ENCODE measurements at regions not wholly inside any gene's neighbourhood (a gene's known extent, or its start where the extent isn't known, plus 50 kb on each side); places are given as distances from the start of the nearest gene placed in this dataset.

GRCh38 chr3:151553888-151554287 is 93.0 kb upstream of the IGSF10 start:
- DNase-seq = no peak
- no peak for TF ChIP-seq CTCF (IDR thresholded peaks at IDR 0.05; ENCODE audit: low read depth, low read length)
- Histone ChIP-seq H3K9me3 (ENCODE audit: severe bottlenecking) (no peaks in the 10 kb centered on the region), H3K36me3 (no peaks in the 10 kb centered on the region), H3K27ac (no peak overlapping the region), H3K4me3 (ENCODE audit: low read depth, low read length) (no peak overlapping the region), H3K27me3 (ENCODE audit: insufficient read depth, low read depth, severe bottlenecking) (peaks cover 54% of the 10 kb centered on the region)

GRCh38 chr3:151552589-151552988 is 91.7 kb upstream of the IGSF10 start:
- no peak for TF ChIP-seq CTCF (IDR thresholded peaks at IDR 0.05; ENCODE audit: low read depth, low read length)
- no peaks in the 10 kb centered on the region for H3K9me3 ChIP-seq (ENCODE audit: severe bottlenecking)
- H3K4me3 ChIP-seq (ENCODE audit: low read depth, low read length) = no peak overlapping the region
- H3K27ac ChIP-seq = no peak overlapping the region
- DNase-seq = no peak
- peaks cover 53% of the 10 kb centered on the region for H3K27me3 ChIP-seq (ENCODE audit: insufficient read depth, low read depth, severe bottlenecking)
- H3K36me3 ChIP-seq = no peaks in the 10 kb centered on the region

GRCh38 chr3:151550642-151551041 is 89.8 kb upstream of the IGSF10 start:
- DNase-seq = no peak
- Histone ChIP-seq H3K9me3 (ENCODE audit: severe bottlenecking) (no peaks in the 10 kb centered on the region), H3K4me3 (ENCODE audit: low read depth, low read length) (no peak overlapping the region), H3K27me3 (ENCODE audit: insufficient read depth, low read depth, severe bottlenecking) (peaks cover 45% of the 10 kb centered on the region), H3K36me3 (no peaks in the 10 kb centered on the region), H3K27ac (no peak overlapping the region)
- TF ChIP-seq CTCF (IDR thresholded peaks at IDR 0.05; ENCODE audit: low read depth, low read length) = no peak

GRCh38 chr3:151550025-151550618 is 89.3 kb upstream of the IGSF10 start:
- Histone ChIP-seq H3K9me3 (ENCODE audit: severe bottlenecking) (no peaks in the 10 kb centered on the region), H3K4me3 (ENCODE audit: low read depth, low read length) (no peak overlapping the region), H3K27me3 (ENCODE audit: insufficient read depth, low read depth, severe bottlenecking) (peaks cover 44% of the 10 kb centered on the region), H3K36me3 (no peaks in the 10 kb centered on the region), H3K27ac (no peak overlapping the region)
- no peak for TF ChIP-seq CTCF (IDR thresholded peaks at IDR 0.05; ENCODE audit: low read depth, low read length)
- DNase-seq = no peak

- TF ChIP-seq CTCF (IDR thresholded peaks at IDR 0.05; ENCODE audit: low read depth, low read length) = no peak
- Histone ChIP-seq H3K4me3 (ENCODE audit: low read depth, low read length) (no peak overlapping the region), H3K9me3 (ENCODE audit: severe bottlenecking) (no peaks in the 10 kb centered on the region), H3K27me3 (ENCODE audit: insufficient read depth, low read depth, severe bottlenecking) (peaks cover 36% of the 10 kb centered on the region), H3K36me3 (no peaks in the 10 kb centered on the region), H3K27ac (no peak overlapping the region)
- DNase-seq = no peak
These were observed 87.3 kb upstream of the IGSF10 start for GRCh38 chr3:151548195-151548594.

- TF ChIP-seq CTCF (IDR thresholded peaks at IDR 0.05; ENCODE audit: low read depth, low read length) = no peak
- no peak for DNase-seq
- no peaks in the 10 kb centered on the region for H3K9me3 ChIP-seq (ENCODE audit: severe bottlenecking)
- H3K27ac ChIP-seq = no peak overlapping the region
- no peaks in the 10 kb centered on the region for H3K36me3 ChIP-seq
- no peak overlapping the region for H3K4me3 ChIP-seq (ENCODE audit: low read depth, low read length)
- peaks cover 48% of the 10 kb centered on the region for H3K27me3 ChIP-seq (ENCODE audit: insufficient read depth, low read depth, severe bottlenecking)
These were observed 83.3 kb upstream of the IGSF10 start for GRCh38 chr3:151544164-151544548.
